Mesenchymal stem cell (in vitro differentiated cells and primary cell): ENCODE measurements at regions not wholly inside any gene's neighbourhood (a gene's known extent, or its start where the extent isn't known, plus 50 kb on each side); places are given as distances from the start of the nearest gene placed in this dataset.

ENCODE experiments used
- DNase-seq: peaks from one replicate; pipeline ENCODE4 v3.0.0-alpha.2; 2013
- H2AFZ ChIP-seq: one replicate; pipeline ENCODE4 v1.6.1; 2013; ENCODE audit warnings: low read depth, mild to moderate bottlenecking, control low read depth, inconsistent platforms, low read length, moderate library complexity
- H2AK5ac ChIP-seq: 2 replicates; pipeline ENCODE4 v1.6.1; 2013; ENCODE audit warnings: low read length, moderate library complexity, mild to moderate bottlenecking, inconsistent platforms; ENCODE audit not compliant: severe bottlenecking
- H2BK120ac ChIP-seq: one replicate; pipeline ENCODE4 v1.6.1; 2013; ENCODE audit warnings: low read depth, mild to moderate bottlenecking, inconsistent platforms, low read length, moderate library complexity
- H2BK12ac ChIP-seq, 2 experiments: one replicate each; pipeline ENCODE4 v1.6.1; 2013; ENCODE audit warnings: inconsistent platforms in 2 of 2, low read length in 2 of 2, mild to moderate bottlenecking in 2 of 2, moderate library complexity in 2 of 2, control low read depth in 1 of 2
- H2BK15ac ChIP-seq: one replicate; pipeline ENCODE4 v1.6.1; 2013; ENCODE audit warnings: mild to moderate bottlenecking, low read depth, inconsistent platforms; ENCODE audit not compliant: poor library complexity, severe bottlenecking
- H2BK5ac ChIP-seq: 2 replicates; pipeline ENCODE4 v1.6.1; 2013; ENCODE audit warnings: low read depth, mild to moderate bottlenecking, low read length, control low read depth, inconsistent platforms; ENCODE audit not compliant: poor library complexity, severe bottlenecking
- H3K14ac ChIP-seq, 2 experiments: one replicate each; pipeline ENCODE4 v1.6.1; 2013; ENCODE audit warnings: inconsistent platforms in 2 of 2, low read length in 2 of 2, control low read depth in 1 of 2, mild to moderate bottlenecking in 1 of 2, moderate library complexity in 1 of 2
- H3K18ac ChIP-seq, 2 experiments: one replicate each; pipeline ENCODE4 v1.6.1; 2013; ENCODE audit warnings: inconsistent platforms in 2 of 2, low read length in 2 of 2, control low read depth in 1 of 2, low read depth in 1 of 2, mild to moderate bottlenecking in 1 of 2
- H3K23ac ChIP-seq, 2 experiments: one replicate each; pipeline ENCODE4 v1.6.1; 2013; ENCODE audit warnings: inconsistent platforms in 2 of 2, low read length in 2 of 2, mild to moderate bottlenecking in 2 of 2, moderate library complexity in 2 of 2, control low read depth in 1 of 2
- H3K27ac ChIP-seq: 2 replicates; pipeline ENCODE4 v1.5.1; 2013; ENCODE audit warnings: mild to moderate bottlenecking, moderate library complexity, low read length, control low read depth, inconsistent platforms; ENCODE audit not compliant: poor library complexity, severe bottlenecking
- H3K27me3 ChIP-seq, 2 experiments: 2 replicates each; pipeline versions ENCODE4 v1.6.1 to v1.7.0; 2013; ENCODE audit warnings: low read length in 2 of 2, mild to moderate bottlenecking in 2 of 2, moderate library complexity in 2 of 2, control low read depth in 1 of 2, inconsistent platforms in 1 of 2; ENCODE audit not compliant: control insufficient read depth in 1 of 2, insufficient read depth in 1 of 2
- H3K36me3 ChIP-seq, 2 experiments: 2 replicates each; pipeline versions ENCODE4 v1.6.1 to v1.7.0; 2013; ENCODE audit warnings: low read length in 2 of 2, control low read depth in 1 of 2, inconsistent platforms in 1 of 2, low read depth in 1 of 2, mild to moderate bottlenecking in 1 of 2; ENCODE audit not compliant: insufficient read depth in 2 of 2, control insufficient read depth in 1 of 2
- H3K4ac ChIP-seq, 2 experiments: one replicate each; pipeline ENCODE4 v1.6.1; 2013; ENCODE audit warnings: inconsistent platforms in 2 of 2, low read length in 2 of 2, mild to moderate bottlenecking in 2 of 2, moderate library complexity in 2 of 2, control low read depth in 1 of 2, low read depth in 1 of 2
- H3K4me1 ChIP-seq: 2 replicates; pipeline ENCODE4 v1.6.1; 2013; ENCODE audit warnings: low read depth, low read length, control low read depth; ENCODE audit not compliant: control insufficient read depth, insufficient read depth
- H3K4me2 ChIP-seq: 2 replicates; pipeline ENCODE4 v1.6.1; 2013; ENCODE audit warnings: low read length, mild to moderate bottlenecking, inconsistent platforms; ENCODE audit not compliant: poor library complexity, severe bottlenecking
- H3K4me3 ChIP-seq, 2 experiments: 2 replicates each; pipeline versions ENCODE4 v1.5.1 to v1.7.0; 2013; ENCODE audit warnings: low read length in 2 of 2, mild to moderate bottlenecking in 2 of 2, control low read depth in 1 of 2, low read depth in 1 of 2; ENCODE audit not compliant: insufficient read depth in 1 of 2
- H3K79me1 ChIP-seq: replicated peaks from 2 replicates; pipeline ENCODE4 v1.6.1; 2013; ENCODE audit warnings: mild to moderate bottlenecking, control low read depth, low read length, inconsistent platforms; ENCODE audit not compliant: poor library complexity, severe bottlenecking
- H3K9ac ChIP-seq: 2 replicates; pipeline ENCODE4 v1.7.0; 2013; ENCODE audit warnings: mild to moderate bottlenecking, low read length, moderate library complexity
- H3K9me3 ChIP-seq: 2 replicates; pipeline ENCODE4 v1.7.0; 2013; ENCODE audit warnings: mild to moderate bottlenecking, low read length; ENCODE audit not compliant: control insufficient read depth
- H4K8ac ChIP-seq: one replicate; pipeline ENCODE4 v1.6.1; 2013; ENCODE audit warnings: inconsistent platforms, mild to moderate bottlenecking, low read length, moderate library complexity
- H4K91ac ChIP-seq: one replicate; pipeline ENCODE4 v1.6.1; 2013; ENCODE audit warnings: mild to moderate bottlenecking, low read length, inconsistent platforms
- WGBS: methylation state at CpG from one replicate; pipeline ENCODE4 v1.1.7; 2013; ENCODE audit warnings: mixed read lengths; 5-methylcytosine and 5-hydroxymethylcytosine counted together

GRCh38 chr5:126363658-126364057 is 59.6 kb upstream of the GRAMD2B start:
- Histone ChIP-seq H2BK15ac (no peak overlapping the region), H3K79me1 (no peaks in the 10 kb centered on the region), H4K8ac (no peak overlapping the region), H2BK12ac (no peak overlapping the region), H3K4me3 (no peak overlapping the region), H2BK5ac (no peak overlapping the region), H3K4me1 (peaks cover 3% of the 10 kb centered on the region), H3K18ac (no peak overlapping the region), H4K91ac (no peak overlapping the region), H3K36me3 (no peaks in the 10 kb centered on the region), H3K9ac (no peak overlapping the region), H2BK120ac (no peak overlapping the region), H2AFZ (no peak overlapping the region), H3K14ac (no peak overlapping the region), H3K27me3 (no peaks in the 10 kb centered on the region), H3K27ac (no peak overlapping the region), H3K4me2 (no peak overlapping the region), H3K9me3 (no peaks in the 10 kb centered on the region), H3K23ac (no peak overlapping the region), H3K4ac (no peak overlapping the region), H2AK5ac (no peak overlapping the region)
- peak; percentile 66 for DNase-seq
- WGBS = no CpG with 5 or more reads among the region's 1 CpG

- Histone ChIP-seq H3K9ac (no peak overlapping the region), H2BK15ac (no peak overlapping the region), H3K4me3 (no peak overlapping the region), H3K79me1 (no peaks in the 10 kb centered on the region), H3K27me3 (no peaks in the 10 kb centered on the region), H3K23ac (no peak overlapping the region), H3K4me2 (no peak overlapping the region), H4K8ac (no peak overlapping the region), H3K14ac (no peak overlapping the region), H3K27ac (no peak overlapping the region), H3K4ac (no peak overlapping the region), H2BK12ac (peak overlapping the region in 1 of 2 experiments; percentile 83), H2BK5ac (no peak overlapping the region), H2BK120ac (no peak overlapping the region), H3K18ac (peak overlapping the region; percentile 40 to 77), H3K9me3 (no peaks in the 10 kb centered on the region), H4K91ac (no peak overlapping the region), H3K36me3 (no peaks in the 10 kb centered on the region), H3K4me1 (peaks cover 3% of the 10 kb centered on the region), H2AFZ (no peak overlapping the region), H2AK5ac (no peak overlapping the region)
- 95% methylated on average over 4 of the region's 4 CpGs for WGBS
- no peak for DNase-seq
Measured at GRCh38 chr5:126364206-126364902, 58.9 kb upstream of the GRAMD2B start.

DNA sequence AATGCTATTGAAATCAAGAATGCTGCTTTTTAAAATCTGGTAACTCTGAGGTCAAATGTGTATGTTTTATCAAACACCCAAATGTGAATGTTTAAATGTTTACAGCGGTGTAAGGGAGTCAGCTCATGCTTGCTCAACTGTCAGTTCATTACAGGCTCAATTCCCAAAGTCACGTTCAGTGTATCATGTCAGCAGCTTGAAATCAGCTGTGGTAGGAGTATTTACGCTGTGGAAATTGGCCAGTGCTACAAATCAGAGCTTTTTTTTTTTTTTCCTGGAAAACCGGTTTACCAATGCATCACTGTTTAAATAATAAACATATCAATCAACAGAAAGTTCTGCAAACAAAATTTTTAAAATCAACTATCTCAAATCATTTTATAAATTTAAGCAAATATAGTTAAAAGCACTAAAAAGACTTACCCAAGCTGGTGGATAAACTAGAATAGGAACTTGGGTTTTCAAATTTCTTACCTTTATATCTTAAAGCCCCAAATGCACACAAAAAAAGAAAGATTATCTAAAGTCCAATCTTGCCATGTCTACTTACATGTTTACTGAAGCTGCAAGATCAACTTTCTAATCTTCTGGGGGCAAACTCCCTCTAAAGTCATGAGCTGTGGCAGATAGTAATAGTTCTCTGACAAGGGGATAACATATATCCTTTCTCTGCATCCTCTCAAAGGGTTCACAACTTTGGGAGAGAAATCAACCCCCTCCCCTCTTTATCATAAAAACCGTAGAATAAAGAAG is 57.6 kb upstream of the GRAMD2B start:
- Histone ChIP-seq H3K4me2 (no peak overlapping the region), H3K14ac (no peak overlapping the region), H2BK5ac (no peak overlapping the region), H3K4me1 (peaks cover 5% of the 10 kb centered on the region), H3K79me1 (no peaks in the 10 kb centered on the region), H2AFZ (no peak overlapping the region), H2BK15ac (no peak overlapping the region), H3K36me3 (no peaks in the 10 kb centered on the region), H3K4ac (no peak overlapping the region), H3K9me3 (no peaks in the 10 kb centered on the region), H2BK12ac (no peak overlapping the region), H3K9ac (no peak overlapping the region), H2BK120ac (no peak overlapping the region), H3K18ac (no peak overlapping the region), H4K91ac (no peak overlapping the region), H3K27ac (no peak overlapping the region), H2AK5ac (no peak overlapping the region), H3K23ac (no peak overlapping the region), H3K4me3 (no peak overlapping the region), H4K8ac (no peak overlapping the region), H3K27me3 (no peaks in the 10 kb centered on the region)
- WGBS = 86% methylated on average over 4 of the region's 5 CpGs
- peak; percentile 43 for DNase-seq

DNA sequence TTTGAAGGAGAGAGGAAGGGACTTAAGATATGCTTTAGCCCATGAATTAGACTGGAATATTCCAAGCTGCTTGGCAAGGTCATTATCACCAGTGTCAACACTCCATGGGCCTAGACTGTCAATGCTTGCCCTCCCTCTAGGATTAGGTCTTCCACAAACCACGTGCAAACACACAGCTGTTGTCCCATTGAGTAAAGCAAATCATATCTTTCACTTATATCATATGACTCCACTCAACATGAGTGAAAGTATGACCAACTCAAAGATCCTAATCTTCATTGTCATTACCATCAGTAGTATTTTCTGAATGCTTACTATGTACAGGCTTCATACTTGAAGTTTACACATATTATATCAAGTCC is 57.0 kb upstream of the GRAMD2B start:
- H3K9ac ChIP-seq = no peak overlapping the region
- H3K4me2 ChIP-seq = no peak overlapping the region
- no peak overlapping the region for H3K4ac ChIP-seq
- no peak overlapping the region for H2BK120ac ChIP-seq
- no peak for DNase-seq
- H2AK5ac ChIP-seq = no peak overlapping the region
- no peak overlapping the region for H3K14ac ChIP-seq
- H3K4me3 ChIP-seq = no peak overlapping the region
- H3K18ac ChIP-seq = no peak overlapping the region
- H3K4me1 ChIP-seq = peaks cover 7% of the 10 kb centered on the region
- 100% methylated on average over 1 of the region's 1 CpG for WGBS
- H3K23ac ChIP-seq = no peak overlapping the region
- no peak overlapping the region for H3K27ac ChIP-seq
- no peak overlapping the region for H2BK5ac ChIP-seq
- no peaks in the 10 kb centered on the region for H3K27me3 ChIP-seq
- no peaks in the 10 kb centered on the region for H3K9me3 ChIP-seq
- H4K91ac ChIP-seq = no peak overlapping the region
- no peak overlapping the region for H4K8ac ChIP-seq
- no peaks in the 10 kb centered on the region for H3K36me3 ChIP-seq
- H2AFZ ChIP-seq = no peak overlapping the region
- no peak overlapping the region for H2BK15ac ChIP-seq
- H3K79me1 ChIP-seq = no peaks in the 10 kb centered on the region
- peak overlapping the region in 1 of 2 experiments; percentile 50 for H2BK12ac ChIP-seq
